HFFc6 (cell line): ENCODE measurements at regions not wholly inside any gene's neighbourhood (a gene's known extent, or its start where the extent isn't known, plus 50 kb on each side); places are given as distances from the start of the nearest gene placed in this dataset.

Experiments used
- DNase-seq: peaks from one replicate; pipeline ENCODE4 v3.0.0-alpha.2; 2018
- H3K27ac Mint-ChIP-seq: 2 replicates; pipeline ENCODE4 v1.8.0; 2020; ENCODE audit warnings: mild to moderate bottlenecking, mixed read lengths
- H3K27me3 Mint-ChIP-seq: 2 replicates; pipeline ENCODE4 v1.8.0; 2021; ENCODE audit warnings: mild to moderate bottlenecking, moderate library complexity, mixed read lengths; ENCODE audit not compliant: insufficient read depth
- H3K36me3 Mint-ChIP-seq: 2 replicates; pipeline ENCODE4 v1.8.0; 2021; ENCODE audit warnings: low read depth, mixed read lengths
- H3K4me1 Mint-ChIP-seq: 2 replicates; pipeline ENCODE4 v1.8.0; 2020; ENCODE audit warnings: low read depth, mixed read lengths
- H3K4me3 Mint-ChIP-seq: 2 replicates; pipeline ENCODE4 v1.8.0; 2020; ENCODE audit warnings: mild to moderate bottlenecking, moderate library complexity, mixed read lengths
- H3K9me3 Mint-ChIP-seq: 2 replicates; pipeline ENCODE4 v1.8.0; 2020; ENCODE audit warnings: mild to moderate bottlenecking, mixed read lengths
- CTCF ChIP-seq: fragments of 200-600 bp; sonication (generic); IDR thresholded peaks from 2 replicates; pipeline ENCODE4 v1.5.0; 2021; ENCODE audit warnings: antibody characterized with exemption, mild to moderate bottlenecking

DNA sequence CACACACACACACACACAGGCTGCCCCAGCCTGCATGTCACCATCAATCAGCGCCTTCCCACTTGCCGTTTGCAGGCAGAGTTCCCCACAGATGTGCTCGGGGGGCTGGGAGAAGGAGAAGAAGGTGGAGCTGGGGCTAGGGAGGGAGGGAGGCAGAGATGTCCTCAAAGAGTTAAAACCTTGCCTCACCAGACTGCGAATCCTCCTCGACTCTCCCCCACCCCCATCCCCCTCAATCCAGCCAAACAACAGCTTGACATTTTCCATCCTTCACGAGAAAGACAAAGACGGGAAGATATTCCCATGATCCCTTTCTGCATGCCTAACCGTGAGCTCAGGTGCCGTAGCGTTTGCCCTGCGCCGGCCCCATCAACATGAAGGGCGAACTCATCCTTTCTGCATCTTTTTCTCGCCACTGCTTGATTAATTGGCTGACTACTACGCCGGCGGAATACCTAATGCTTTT is 365.5 kb downstream of the MIAT start:
- no peak overlapping the region for H3K27ac Mint-ChIP-seq
- no peak for DNase-seq
- H3K4me3 Mint-ChIP-seq = no peak overlapping the region
- H3K36me3 Mint-ChIP-seq = no peaks in the 10 kb centered on the region
- H3K27me3 Mint-ChIP-seq = peaks cover 27% of the 10 kb centered on the region
- no peak for TF ChIP-seq CTCF
- H3K4me1 Mint-ChIP-seq = no peaks in the 10 kb centered on the region
- no peaks in the 10 kb centered on the region for H3K9me3 Mint-ChIP-seq

DNA sequence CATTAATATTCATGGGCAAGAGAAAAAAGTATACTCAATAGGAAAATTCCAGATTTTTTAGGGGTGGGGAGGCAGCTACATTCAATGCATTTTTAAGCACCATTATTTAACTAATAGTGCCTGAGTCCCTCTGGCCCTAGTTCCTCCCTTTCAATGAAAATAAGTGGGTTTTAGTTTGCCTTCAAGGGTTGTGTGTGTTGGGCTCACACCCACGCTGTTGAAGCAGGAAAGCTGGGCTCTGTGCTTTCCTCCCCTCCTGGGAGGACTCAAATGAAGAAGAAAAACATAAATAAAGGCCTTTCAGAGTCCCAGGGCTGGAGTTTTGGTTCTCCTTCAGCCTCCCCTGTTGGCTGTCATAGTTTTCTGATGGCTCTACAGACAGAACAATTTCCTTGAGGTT is 366.2 kb downstream of the MIAT start:
- Mint-ChIP-seq H3K27me3 (peaks cover 24% of the 10 kb centered on the region), H3K4me3 (no peak overlapping the region), H3K27ac (no peak overlapping the region), H3K4me1 (no peaks in the 10 kb centered on the region), H3K36me3 (no peaks in the 10 kb centered on the region), H3K9me3 (no peaks in the 10 kb centered on the region)
- no peak for TF ChIP-seq CTCF
- DNase-seq = no peak

- Mint-ChIP-seq H3K9me3 (no peaks in the 10 kb centered on the region), H3K4me3 (no peak overlapping the region), H3K4me1 (no peaks in the 10 kb centered on the region), H3K27me3 (peaks cover 24% of the 10 kb centered on the region), H3K36me3 (no peaks in the 10 kb centered on the region), H3K27ac (no peak overlapping the region)
- no peak for DNase-seq
- no peak for TF ChIP-seq CTCF
Observed at GRCh38 chr22:27024982-27025381, 367.6 kb downstream of the MIAT start.

- Mint-ChIP-seq H3K27me3 (peaks cover 13% of the 10 kb centered on the region), H3K4me1 (no peaks in the 10 kb centered on the region), H3K9me3 (no peaks in the 10 kb centered on the region), H3K27ac (no peak overlapping the region), H3K4me3 (no peak overlapping the region), H3K36me3 (no peaks in the 10 kb centered on the region)
- no peak for DNase-seq
- no peak for TF ChIP-seq CTCF
Observed at GRCh38 chr22:27028093-27028492, 370.7 kb downstream of the MIAT start.

DNA sequence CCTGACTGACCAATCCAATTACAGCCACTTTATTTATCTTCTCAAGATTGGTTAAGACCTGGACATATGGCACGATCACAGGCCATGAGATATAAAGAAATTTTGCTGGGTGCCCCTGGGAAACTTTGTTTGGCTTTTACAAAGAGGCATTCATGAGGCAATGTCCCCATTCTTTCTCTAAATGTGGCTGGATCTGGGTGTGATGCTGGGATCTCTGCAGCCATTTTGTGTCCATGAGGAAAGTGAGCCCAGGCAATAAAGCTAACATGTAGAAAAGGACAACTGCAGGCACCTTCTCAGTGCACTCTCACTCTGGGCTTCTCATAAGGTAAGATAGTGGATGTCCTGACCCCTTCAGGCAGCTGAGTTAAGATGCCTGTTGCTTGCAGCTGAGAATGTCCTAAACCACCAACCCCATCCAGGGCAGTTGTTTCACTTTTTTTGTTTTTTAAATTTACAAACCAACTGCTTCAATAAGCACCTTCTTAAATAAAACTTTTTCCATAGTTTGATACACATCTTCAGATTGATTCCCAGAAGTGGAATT is 372.3 kb downstream of the MIAT start:
- no peak for TF ChIP-seq CTCF
- Mint-ChIP-seq H3K4me3 (no peak overlapping the region), H3K27me3 (peaks cover 17% of the 10 kb centered on the region), H3K9me3 (no peaks in the 10 kb centered on the region), H3K4me1 (no peaks in the 10 kb centered on the region), H3K36me3 (no peaks in the 10 kb centered on the region), H3K27ac (no peak overlapping the region)
- DNase-seq = no peak
